ENCODE measurements at regions not wholly inside any gene's neighbourhood (a gene's known extent, or its start where the extent isn't known, plus 50 kb on each side); places are given as distances from the start of the nearest gene placed in this dataset.

DNA sequence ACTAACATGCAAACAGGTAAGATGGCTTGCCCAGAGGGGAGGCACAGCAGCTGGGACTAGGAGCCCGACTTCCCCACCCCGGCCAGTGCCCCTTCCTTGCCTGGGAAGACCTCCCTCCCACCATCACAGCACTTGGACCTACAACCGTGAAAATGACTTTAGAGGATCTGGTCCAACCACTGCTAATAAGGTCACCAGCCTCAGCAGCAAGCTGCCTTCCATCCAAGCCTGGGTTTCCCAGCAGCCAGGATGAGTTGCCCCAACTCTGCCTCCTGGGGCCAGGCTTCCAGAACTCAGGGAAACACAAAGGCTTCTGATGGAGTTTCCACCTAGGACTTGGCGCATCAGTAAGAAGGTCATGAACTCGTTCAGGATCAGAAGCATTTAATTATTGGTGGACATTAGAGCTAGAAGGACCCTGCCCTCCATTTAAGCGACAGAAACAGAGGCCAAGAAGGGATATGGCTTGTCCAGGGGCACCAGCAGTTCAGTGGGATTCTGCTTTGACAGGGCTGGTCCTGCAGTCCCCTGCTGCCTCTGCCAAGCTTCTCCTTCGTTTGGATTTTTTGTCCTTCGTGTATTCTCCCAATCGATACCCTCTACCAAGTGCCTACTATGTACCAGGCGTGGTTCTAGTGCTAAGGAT lies 403.0 kb upstream of the ID2 start:
- TF ChIP-seq, protein P1, sequence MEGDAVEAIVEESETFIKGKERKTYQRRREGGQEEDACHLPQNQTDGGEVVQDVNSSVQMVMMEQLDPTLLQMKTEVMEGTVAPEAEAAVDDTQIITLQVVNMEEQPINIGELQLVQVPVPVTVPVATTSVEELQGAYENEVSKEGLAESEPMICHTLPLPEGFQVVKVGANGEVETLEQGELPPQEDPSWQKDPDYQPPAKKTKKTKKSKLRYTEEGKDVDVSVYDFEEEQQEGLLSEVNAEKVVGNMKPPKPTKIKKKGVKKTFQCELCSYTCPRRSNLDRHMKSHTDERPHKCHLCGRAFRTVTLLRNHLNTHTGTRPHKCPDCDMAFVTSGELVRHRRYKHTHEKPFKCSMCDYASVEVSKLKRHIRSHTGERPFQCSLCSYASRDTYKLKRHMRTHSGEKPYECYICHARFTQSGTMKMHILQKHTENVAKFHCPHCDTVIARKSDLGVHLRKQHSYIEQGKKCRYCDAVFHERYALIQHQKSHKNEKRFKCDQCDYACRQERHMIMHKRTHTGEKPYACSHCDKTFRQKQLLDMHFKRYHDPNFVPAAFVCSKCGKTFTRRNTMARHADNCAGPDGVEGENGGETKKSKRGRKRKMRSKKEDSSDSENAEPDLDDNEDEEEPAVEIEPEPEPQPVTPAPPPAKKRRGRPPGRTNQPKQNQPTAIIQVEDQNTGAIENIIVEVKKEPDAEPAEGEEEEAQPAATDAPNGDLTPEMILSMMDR (IDR thresholded peaks at IDR 0.05) = no peak
- TF ChIP-seq POLR2A (IDR thresholded peaks at IDR 0.05) = no peak
- no peak for TF ChIP-seq EP300 (IDR thresholded peaks at IDR 0.05)
